Progenitor cell of endocrine pancreas (in vitro differentiated cells): ENCODE measurements at regions not wholly inside any gene's neighbourhood (a gene's known extent, or its start where the extent isn't known, plus 50 kb on each side); places are given as distances from the start of the nearest gene placed in this dataset.

Source experiments
- DNase-seq: peaks from one replicate; pipeline ENCODE4 v3.0.0; 2021; ENCODE audit warnings: low spot score; ENCODE audit not compliant: unreplicated experiment
- H3K27ac Mint-ChIP-seq: 2 replicates; pipeline ENCODE4 v1.8.0; 2021; ENCODE audit warnings: mild to moderate bottlenecking, moderate library complexity, mixed read lengths
- H3K27me3 Mint-ChIP-seq: 2 replicates; pipeline ENCODE4 v1.8.0; 2021; ENCODE audit warnings: mixed read lengths
- H3K36me3 Mint-ChIP-seq: 2 replicates; pipeline ENCODE4 v1.8.0; 2022; ENCODE audit warnings: mixed read lengths; ENCODE audit not compliant: insufficient read depth
- H3K4me1 Mint-ChIP-seq: 2 replicates; pipeline ENCODE4 v1.8.0; 2021; ENCODE audit warnings: low read depth, mixed read lengths
- H3K4me3 Mint-ChIP-seq: 2 replicates; pipeline ENCODE4 v1.8.0; 2021; ENCODE audit warnings: low read depth, mild to moderate bottlenecking, moderate library complexity, mixed read lengths
- H3K9me3 Mint-ChIP-seq: 2 replicates; pipeline ENCODE4 v1.8.0; 2021; ENCODE audit warnings: low read depth, mixed read lengths
- TF ChIP-seq, protein P1 (sequence below): fragments of 200-600 bp; sonication (generic); IDR thresholded peaks from one replicate; pipeline ENCODE4 v1.5.0; 2021; ENCODE audit warnings: antibody characterized with exemption, mild to moderate bottlenecking; ENCODE audit not compliant: unreplicated experiment

GRCh38 chr16:86059253-86060171, 160.6 kb downstream of the IRF8 start:
- H3K27ac Mint-ChIP-seq, result no peak overlapping the region
- peaks cover 39% of the 10 kb centered on the region for H3K27me3 Mint-ChIP-seq
- peaks cover 4% of the 10 kb centered on the region for H3K9me3 Mint-ChIP-seq

GRCh38 chr16:86060381-86061317, 161.7 kb downstream of the IRF8 start:
- Mint-ChIP-seq H3K27me3 (peaks cover 39% of the 10 kb centered on the region), H3K9me3 (peaks cover 3% of the 10 kb centered on the region), H3K4me1 (no peaks in the 10 kb centered on the region), H3K36me3 (no peaks in the 10 kb centered on the region), H3K27ac (no peak overlapping the region), H3K4me3 (no peak overlapping the region)
- TF ChIP-seq, protein P1, sequence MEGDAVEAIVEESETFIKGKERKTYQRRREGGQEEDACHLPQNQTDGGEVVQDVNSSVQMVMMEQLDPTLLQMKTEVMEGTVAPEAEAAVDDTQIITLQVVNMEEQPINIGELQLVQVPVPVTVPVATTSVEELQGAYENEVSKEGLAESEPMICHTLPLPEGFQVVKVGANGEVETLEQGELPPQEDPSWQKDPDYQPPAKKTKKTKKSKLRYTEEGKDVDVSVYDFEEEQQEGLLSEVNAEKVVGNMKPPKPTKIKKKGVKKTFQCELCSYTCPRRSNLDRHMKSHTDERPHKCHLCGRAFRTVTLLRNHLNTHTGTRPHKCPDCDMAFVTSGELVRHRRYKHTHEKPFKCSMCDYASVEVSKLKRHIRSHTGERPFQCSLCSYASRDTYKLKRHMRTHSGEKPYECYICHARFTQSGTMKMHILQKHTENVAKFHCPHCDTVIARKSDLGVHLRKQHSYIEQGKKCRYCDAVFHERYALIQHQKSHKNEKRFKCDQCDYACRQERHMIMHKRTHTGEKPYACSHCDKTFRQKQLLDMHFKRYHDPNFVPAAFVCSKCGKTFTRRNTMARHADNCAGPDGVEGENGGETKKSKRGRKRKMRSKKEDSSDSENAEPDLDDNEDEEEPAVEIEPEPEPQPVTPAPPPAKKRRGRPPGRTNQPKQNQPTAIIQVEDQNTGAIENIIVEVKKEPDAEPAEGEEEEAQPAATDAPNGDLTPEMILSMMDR, result no peak
- no peak for DNase-seq

More at GRCh38 chr16:86059253-86060171, 160.6 kb downstream of the IRF8 start:
- TF ChIP-seq, protein P1, result no peak
- Mint-ChIP-seq H3K36me3 (no peaks in the 10 kb centered on the region), H3K4me1 (no peaks in the 10 kb centered on the region), H3K4me3 (no peak overlapping the region)
- DNase-seq, result no peak

DNA sequence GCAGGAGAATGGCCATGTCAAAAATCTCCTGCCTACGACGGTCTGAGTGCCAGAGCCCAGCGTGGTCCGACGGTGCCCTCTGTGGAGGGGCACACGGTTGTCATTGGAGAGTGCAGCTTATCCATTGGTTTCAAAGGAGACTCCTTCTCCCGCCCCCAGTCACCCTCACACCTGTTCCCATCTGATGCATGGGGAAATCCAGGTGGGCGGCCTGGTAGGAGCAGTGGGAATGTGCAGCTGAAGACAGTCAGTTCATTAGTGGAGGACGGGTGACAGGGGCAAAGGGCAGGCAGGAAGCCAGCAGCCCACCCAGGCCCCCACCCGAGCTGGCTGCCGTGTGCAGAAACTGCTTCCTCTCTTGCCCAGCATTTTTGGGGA, 162.3 kb downstream of the IRF8 start:
- no peaks in the 10 kb centered on the region for H3K36me3 Mint-ChIP-seq
- DNase-seq, result no peak
- peaks cover 44% of the 10 kb centered on the region for H3K27me3 Mint-ChIP-seq

DNA sequence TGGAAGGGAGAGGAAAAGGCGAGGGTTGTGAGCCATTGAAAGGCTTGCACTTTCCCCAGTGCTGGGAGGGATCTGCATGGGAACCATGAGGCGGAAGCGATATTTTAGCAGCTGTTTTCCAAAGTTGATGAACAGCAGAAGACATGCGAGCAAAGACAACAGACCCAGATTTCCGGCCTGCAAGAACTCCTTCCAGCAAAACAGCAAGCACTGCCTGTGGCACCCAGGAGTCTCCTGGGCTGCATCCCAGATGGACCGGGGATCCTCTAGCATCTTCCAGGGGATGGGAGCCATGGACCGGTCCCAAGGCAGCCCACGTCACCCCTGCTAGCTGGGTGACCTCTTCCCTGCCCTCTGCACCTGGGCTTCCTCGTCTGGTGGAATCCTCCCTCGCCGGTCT, 162.8 kb downstream of the IRF8 start:
- DNase-seq, result no peak
- H3K4me3 Mint-ChIP-seq, result no peak overlapping the region
- TF ChIP-seq, protein P1, result no peak
- H3K9me3 Mint-ChIP-seq, result no peaks in the 10 kb centered on the region
- H3K36me3 Mint-ChIP-seq, result no peaks in the 10 kb centered on the region
- H3K27ac Mint-ChIP-seq, result no peak overlapping the region
- H3K27me3 Mint-ChIP-seq, result peaks cover 44% of the 10 kb centered on the region
- H3K4me1 Mint-ChIP-seq, result no peaks in the 10 kb centered on the region

More for the DNA sequence above, 162.3 kb downstream of the IRF8 start:
- no peak overlapping the region for H3K27ac Mint-ChIP-seq
- no peaks in the 10 kb centered on the region for H3K9me3 Mint-ChIP-seq
- TF ChIP-seq, protein P1, result no peak
- no peaks in the 10 kb centered on the region for H3K4me1 Mint-ChIP-seq
- H3K4me3 Mint-ChIP-seq, result no peak overlapping the region

DNA sequence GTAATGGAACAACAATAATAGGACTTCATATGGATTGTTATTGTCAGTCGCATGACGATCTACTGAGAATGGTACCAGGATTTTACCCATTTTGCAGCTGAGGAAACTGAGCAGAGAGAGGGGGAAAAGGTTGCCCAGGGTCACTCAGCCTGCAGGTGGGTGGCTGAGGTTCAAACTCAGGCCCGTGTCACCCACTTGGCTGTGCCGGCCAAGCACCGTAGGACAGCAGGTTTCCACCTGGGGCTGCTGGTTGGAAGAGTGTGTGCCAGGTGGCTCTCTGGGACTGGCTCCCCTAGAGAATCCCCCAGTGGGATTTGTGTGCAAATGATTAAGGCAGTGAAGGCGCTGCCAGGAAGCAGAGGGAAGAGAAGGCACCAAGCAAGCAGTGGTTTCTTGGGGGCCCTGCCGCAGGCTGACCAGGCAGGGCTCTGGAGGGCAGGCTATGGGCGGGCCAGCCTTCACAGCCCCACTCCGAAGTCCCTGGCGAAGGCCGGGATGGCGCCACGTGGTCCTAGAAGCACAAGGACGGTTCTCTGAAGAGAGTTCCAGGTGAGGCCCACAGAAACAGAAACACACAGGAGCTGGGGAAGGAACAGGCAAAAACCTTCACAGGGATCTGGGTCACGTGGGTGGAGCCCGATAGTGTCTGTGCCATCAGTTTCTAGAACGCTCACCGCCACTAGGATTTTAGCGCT, 163.5 kb downstream of the IRF8 start:
- peaks cover 48% of the 10 kb centered on the region for H3K27me3 Mint-ChIP-seq
- H3K27ac Mint-ChIP-seq, result no peak overlapping the region
- no peaks in the 10 kb centered on the region for H3K36me3 Mint-ChIP-seq
- TF ChIP-seq, protein P1, result no peak
- no peak overlapping the region for H3K4me3 Mint-ChIP-seq
- H3K9me3 Mint-ChIP-seq, result no peaks in the 10 kb centered on the region
- H3K4me1 Mint-ChIP-seq, result no peaks in the 10 kb centered on the region
- no peak for DNase-seq
